ENCODE measurements at regions not wholly inside any gene's neighbourhood (a gene's known extent, or its start where the extent isn't known, plus 50 kb on each side); places are given as distances from the start of the nearest gene placed in this dataset.

DNA sequence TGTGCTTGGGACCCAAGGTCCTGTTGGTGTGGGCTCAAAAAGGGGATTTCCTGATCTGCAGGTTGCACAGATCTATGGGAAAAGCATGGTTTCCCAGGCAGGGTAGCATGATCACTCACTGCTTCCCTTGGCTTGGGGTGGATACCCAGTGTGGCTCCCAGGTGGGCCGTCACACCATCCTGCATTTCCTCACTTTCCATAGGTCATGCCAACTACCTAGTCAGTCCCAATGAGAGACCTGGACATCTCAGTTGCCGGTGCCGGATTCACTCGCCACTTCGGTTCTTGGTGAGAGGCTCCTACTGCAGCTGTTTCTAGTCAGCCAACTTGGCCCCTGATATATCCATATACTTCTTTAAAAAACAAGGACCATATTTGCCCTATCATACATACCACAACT is 503.0 kb downstream of the PCDH17 start:
- Histone ChIP-seq H3K27ac (no peak overlapping the region), H3K4me1 (no peaks in the 10 kb centered on the region), H3K27me3 (ENCODE audit: insufficient read depth in 3 of 3, low read length in 2 of 3) (no peaks in the 10 kb centered on the region), H3K9me3 (no peaks in the 10 kb centered on the region), H3K4me3 (no peak overlapping the region), H3K36me3 (ENCODE audit: insufficient read depth in 1 of 2, low read depth in 1 of 2) (no peaks in the 10 kb centered on the region)
- intact Hi-C loops (cut with DNase I) = no loop called here
- 92 to 96% (median 96%) methylated on average over 5 of the region's 5 CpGs for WGBS, 3 donors
- DNase-seq = no peak
- no peak for ATAC-seq
- TF ChIP-seq, protein P1, sequence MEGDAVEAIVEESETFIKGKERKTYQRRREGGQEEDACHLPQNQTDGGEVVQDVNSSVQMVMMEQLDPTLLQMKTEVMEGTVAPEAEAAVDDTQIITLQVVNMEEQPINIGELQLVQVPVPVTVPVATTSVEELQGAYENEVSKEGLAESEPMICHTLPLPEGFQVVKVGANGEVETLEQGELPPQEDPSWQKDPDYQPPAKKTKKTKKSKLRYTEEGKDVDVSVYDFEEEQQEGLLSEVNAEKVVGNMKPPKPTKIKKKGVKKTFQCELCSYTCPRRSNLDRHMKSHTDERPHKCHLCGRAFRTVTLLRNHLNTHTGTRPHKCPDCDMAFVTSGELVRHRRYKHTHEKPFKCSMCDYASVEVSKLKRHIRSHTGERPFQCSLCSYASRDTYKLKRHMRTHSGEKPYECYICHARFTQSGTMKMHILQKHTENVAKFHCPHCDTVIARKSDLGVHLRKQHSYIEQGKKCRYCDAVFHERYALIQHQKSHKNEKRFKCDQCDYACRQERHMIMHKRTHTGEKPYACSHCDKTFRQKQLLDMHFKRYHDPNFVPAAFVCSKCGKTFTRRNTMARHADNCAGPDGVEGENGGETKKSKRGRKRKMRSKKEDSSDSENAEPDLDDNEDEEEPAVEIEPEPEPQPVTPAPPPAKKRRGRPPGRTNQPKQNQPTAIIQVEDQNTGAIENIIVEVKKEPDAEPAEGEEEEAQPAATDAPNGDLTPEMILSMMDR (IDR thresholded peaks at IDR 0.05) = no peak

- TF ChIP-seq, protein P1 (IDR thresholded peaks at IDR 0.05) = no peak
- no peaks in the 10 kb centered on the region for H3K9me3 ChIP-seq
- no peaks in the 10 kb centered on the region for H3K27me3 ChIP-seq (ENCODE audit: insufficient read depth in 3 of 3, low read length in 2 of 3)
- no peaks in the 10 kb centered on the region for H3K4me1 ChIP-seq
- intact Hi-C loops (cut with DNase I) = no loop called here
- 94 to 99% (median 95%) methylated on average over 1 of the region's 1 CpG for WGBS, 3 donors
- ATAC-seq (no peak), DNase-seq (no peak)
- H3K4me3 ChIP-seq = no peak overlapping the region
- no peak overlapping the region for H3K27ac ChIP-seq
- H3K36me3 ChIP-seq (ENCODE audit: insufficient read depth in 1 of 2, low read depth in 1 of 2) = no peaks in the 10 kb centered on the region
These were observed 511.4 kb downstream of the PCDH17 start for GRCh38 chr13:58142952-58143351.

DNA sequence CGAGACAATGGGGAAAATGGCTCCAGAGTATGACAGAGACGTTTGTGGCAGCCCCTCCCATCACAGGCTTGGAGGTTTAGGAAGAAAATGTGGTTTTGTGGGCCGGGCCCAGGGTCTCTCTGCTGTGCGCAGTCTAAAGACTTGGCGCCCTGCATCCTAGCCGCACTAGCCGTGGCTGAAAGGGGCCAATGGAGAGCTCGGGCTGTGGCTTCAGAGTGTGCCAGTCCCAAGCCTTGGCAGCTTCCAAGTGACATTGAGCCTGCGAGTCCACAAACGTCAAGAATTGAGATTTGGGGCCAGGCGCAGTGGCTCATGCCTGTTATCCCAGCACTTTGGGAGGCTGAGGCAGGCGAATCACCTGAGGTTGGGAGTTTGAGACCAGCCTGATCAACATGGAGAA is 513.1 kb downstream of the PCDH17 start:
- Histone ChIP-seq H3K4me1 (no peaks in the 10 kb centered on the region), H3K27me3 (ENCODE audit: insufficient read depth in 3 of 3, low read length in 2 of 3) (no peaks in the 10 kb centered on the region), H3K9me3 (no peaks in the 10 kb centered on the region), H3K27ac (no peak overlapping the region), H3K4me3 (no peak overlapping the region), H3K36me3 (ENCODE audit: insufficient read depth in 1 of 2, low read depth in 1 of 2) (no peaks in the 10 kb centered on the region)
- no peak for ATAC-seq
- TF ChIP-seq, protein P1 (IDR thresholded peaks at IDR 0.05) = no peak
- intact Hi-C loops (cut with DNase I) = no loop called here
- DNase-seq = no peak
- WGBS, 3 donors = 88 to 93% (median 91%) methylated on average over 12 of the region's 12 CpGs

GRCh38 chr13:58151452-58151851 is 519.9 kb downstream of the PCDH17 start:
- TF ChIP-seq, protein P1 (IDR thresholded peaks at IDR 0.05) = no peak
- Histone ChIP-seq H3K36me3 (ENCODE audit: insufficient read depth in 1 of 2, low read depth in 1 of 2) (no peaks in the 10 kb centered on the region), H3K27me3 (ENCODE audit: insufficient read depth in 3 of 3, low read length in 2 of 3) (no peaks in the 10 kb centered on the region), H3K27ac (no peak overlapping the region), H3K9me3 (no peaks in the 10 kb centered on the region), H3K4me1 (no peaks in the 10 kb centered on the region), H3K4me3 (no peak overlapping the region)
- DNase-seq = no peak
- intact Hi-C loops (cut with DNase I) = no loop called here
- WGBS, 3 donors = 30 to 42% (median 36%) methylated on average over 2 of the region's 2 CpGs
- ATAC-seq = peak in 2 of 4 donors; percentile 54 to 55

- ATAC-seq (no peak), DNase-seq (no peak)
- no peaks in the 10 kb centered on the region for H3K4me1 ChIP-seq
- no peak overlapping the region for H3K4me3 ChIP-seq
- H3K27me3 ChIP-seq (ENCODE audit: insufficient read depth in 3 of 3, low read length in 2 of 3) = no peaks in the 10 kb centered on the region
- intact Hi-C loops (cut with DNase I) = no loop called here
- TF ChIP-seq, protein P1 (IDR thresholded peaks at IDR 0.05) = no peak
- H3K27ac ChIP-seq = no peak overlapping the region
- no peaks in the 10 kb centered on the region for H3K9me3 ChIP-seq
- no peaks in the 10 kb centered on the region for H3K36me3 ChIP-seq (ENCODE audit: insufficient read depth in 1 of 2, low read depth in 1 of 2)
These were observed 529.4 kb downstream of the PCDH17 start for GRCh38 chr13:58160980-58161379.

Measured in psoas muscle (tissue), 7 donors.